ENCODE measurements at regions not wholly inside any gene's neighbourhood (a gene's known extent, or its start where the extent isn't known, plus 50 kb on each side); places are given as distances from the start of the nearest gene placed in this dataset.

DNA sequence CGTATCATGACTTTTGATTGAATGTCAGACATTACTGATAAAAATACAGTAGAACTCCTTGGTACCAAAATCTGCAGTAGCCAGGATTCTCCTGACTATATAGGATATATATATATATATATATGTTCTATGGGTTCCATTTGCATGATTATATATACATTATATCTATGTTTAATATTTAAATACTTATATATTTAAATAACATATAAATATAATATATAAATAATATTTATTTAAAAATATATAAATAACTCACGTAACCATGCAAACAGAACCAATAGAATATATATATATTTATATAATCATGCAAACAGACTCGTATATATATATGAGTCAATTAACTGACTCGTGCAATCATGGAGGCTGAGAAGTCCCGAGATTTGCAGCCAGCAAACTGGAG lies 278.8 kb upstream of the PLXNA2 start:
- Histone ChIP-seq H3K36me3 (ENCODE audit: control insufficient read depth in 2 of 3, insufficient read depth in 3 of 3, low read length in 3 of 3) (no peaks in the 10 kb centered on the region), H3K9ac (ENCODE audit: low read length in 3 of 3) (no peak overlapping the region), H3K9me3 (ENCODE audit: control insufficient read depth in 2 of 3, insufficient read depth in 1 of 3, low read length in 3 of 3) (no peaks in the 10 kb centered on the region), H3K4me1 (ENCODE audit: control insufficient read depth in 2 of 3, insufficient read depth in 2 of 3, low read depth in 1 of 3, low read length in 3 of 3) (no peaks in the 10 kb centered on the region), H3K27ac (ENCODE audit: low read depth in 2 of 2, low read length in 2 of 2) (no peak overlapping the region), H3K27me3 (ENCODE audit: control insufficient read depth, insufficient read depth, low read length) (no peaks in the 10 kb centered on the region), H3K4me3 (ENCODE audit: low read length in 3 of 3) (no peak overlapping the region)
- TF ChIP-seq, protein P1, sequence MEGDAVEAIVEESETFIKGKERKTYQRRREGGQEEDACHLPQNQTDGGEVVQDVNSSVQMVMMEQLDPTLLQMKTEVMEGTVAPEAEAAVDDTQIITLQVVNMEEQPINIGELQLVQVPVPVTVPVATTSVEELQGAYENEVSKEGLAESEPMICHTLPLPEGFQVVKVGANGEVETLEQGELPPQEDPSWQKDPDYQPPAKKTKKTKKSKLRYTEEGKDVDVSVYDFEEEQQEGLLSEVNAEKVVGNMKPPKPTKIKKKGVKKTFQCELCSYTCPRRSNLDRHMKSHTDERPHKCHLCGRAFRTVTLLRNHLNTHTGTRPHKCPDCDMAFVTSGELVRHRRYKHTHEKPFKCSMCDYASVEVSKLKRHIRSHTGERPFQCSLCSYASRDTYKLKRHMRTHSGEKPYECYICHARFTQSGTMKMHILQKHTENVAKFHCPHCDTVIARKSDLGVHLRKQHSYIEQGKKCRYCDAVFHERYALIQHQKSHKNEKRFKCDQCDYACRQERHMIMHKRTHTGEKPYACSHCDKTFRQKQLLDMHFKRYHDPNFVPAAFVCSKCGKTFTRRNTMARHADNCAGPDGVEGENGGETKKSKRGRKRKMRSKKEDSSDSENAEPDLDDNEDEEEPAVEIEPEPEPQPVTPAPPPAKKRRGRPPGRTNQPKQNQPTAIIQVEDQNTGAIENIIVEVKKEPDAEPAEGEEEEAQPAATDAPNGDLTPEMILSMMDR (IDR thresholded peaks at IDR 0.05; ENCODE audit: borderline replicate concordance, extremely low read depth, insufficient read depth) = no peak
- intact Hi-C loops (cut with DNase I) = no loop called here
- FAIRE-seq (no peak), DNase-seq (no peak)

DNA sequence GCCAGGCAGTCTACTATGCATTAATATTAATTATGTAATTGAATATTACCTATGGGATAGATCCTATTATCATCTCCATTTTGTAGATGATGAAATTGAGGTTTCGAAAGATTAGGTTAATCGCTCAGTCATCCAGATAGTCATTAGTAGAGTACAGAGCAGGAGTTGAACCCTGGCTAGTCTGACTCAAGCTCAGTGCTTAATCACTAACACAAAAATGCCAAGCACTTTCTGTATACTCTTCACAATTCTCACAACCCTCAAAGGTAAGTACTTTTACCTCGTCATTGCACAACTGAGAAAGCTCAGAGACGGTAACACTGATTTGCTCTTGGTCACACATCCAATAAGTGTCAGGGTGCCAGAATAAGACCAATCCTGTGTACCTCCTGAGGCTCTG lies 280.2 kb upstream of the PLXNA2 start:
- H3K27ac ChIP-seq (ENCODE audit: low read depth in 2 of 2, low read length in 2 of 2) = no peak overlapping the region
- H3K4me1 ChIP-seq (ENCODE audit: control insufficient read depth in 2 of 3, insufficient read depth in 2 of 3, low read depth in 1 of 3, low read length in 3 of 3) = peaks cover 0 to 2% (median 0%) of the 10 kb centered on the region in 3 donors
- no peak for DNase-seq
- H3K9me3 ChIP-seq (ENCODE audit: control insufficient read depth in 2 of 3, insufficient read depth in 1 of 3, low read length in 3 of 3) = no peaks in the 10 kb centered on the region
- FAIRE-seq = no peak
- no peak overlapping the region for H3K9ac ChIP-seq (ENCODE audit: low read length in 3 of 3)
- no peaks in the 10 kb centered on the region for H3K27me3 ChIP-seq (ENCODE audit: control insufficient read depth, insufficient read depth, low read length)
- no peaks in the 10 kb centered on the region for H3K36me3 ChIP-seq (ENCODE audit: control insufficient read depth in 2 of 3, insufficient read depth in 3 of 3, low read length in 3 of 3)
- intact Hi-C loops (cut with DNase I) = no loop called here
- no peak overlapping the region for H3K4me3 ChIP-seq (ENCODE audit: low read length in 3 of 3)
- TF ChIP-seq, protein P1 (IDR thresholded peaks at IDR 0.05; ENCODE audit: borderline replicate concordance, extremely low read depth, insufficient read depth) = no peak

DNA sequence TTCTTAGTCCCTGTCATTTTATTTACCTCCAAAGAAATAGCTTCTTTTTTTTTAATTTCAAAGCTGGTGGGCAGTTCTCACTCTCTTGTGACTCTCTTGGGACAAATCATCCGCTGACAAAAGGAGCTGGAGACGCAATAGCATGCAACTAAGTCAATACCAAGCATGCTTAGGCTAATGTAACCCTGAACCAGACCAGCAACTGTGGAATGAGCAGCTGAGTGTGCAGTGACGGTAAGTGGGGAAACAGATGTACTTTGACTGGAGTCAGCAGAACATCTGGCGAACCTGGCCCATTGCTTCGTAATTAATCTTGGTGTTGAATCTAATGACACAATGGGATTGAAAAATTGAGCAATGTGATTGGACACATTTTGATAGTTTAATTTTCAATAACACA lies 280.7 kb upstream of the PLXNA2 start:
- peaks cover 0 to 2% (median 0%) of the 10 kb centered on the region in 3 donors for H3K4me1 ChIP-seq (ENCODE audit: control insufficient read depth in 2 of 3, insufficient read depth in 2 of 3, low read depth in 1 of 3, low read length in 3 of 3)
- TF ChIP-seq, protein P1 (IDR thresholded peaks at IDR 0.05; ENCODE audit: borderline replicate concordance, extremely low read depth, insufficient read depth) = no peak
- no peaks in the 10 kb centered on the region for H3K36me3 ChIP-seq (ENCODE audit: control insufficient read depth in 2 of 3, insufficient read depth in 3 of 3, low read length in 3 of 3)
- H3K27me3 ChIP-seq (ENCODE audit: control insufficient read depth, insufficient read depth, low read length) = no peaks in the 10 kb centered on the region
- H3K4me3 ChIP-seq (ENCODE audit: low read length in 3 of 3) = no peak overlapping the region
- H3K27ac ChIP-seq (ENCODE audit: low read depth in 2 of 2, low read length in 2 of 2) = no peak overlapping the region
- FAIRE-seq (no peak), DNase-seq (no peak)
- no peaks in the 10 kb centered on the region for H3K9me3 ChIP-seq (ENCODE audit: control insufficient read depth in 2 of 3, insufficient read depth in 1 of 3, low read length in 3 of 3)
- intact Hi-C loops (cut with DNase I) = no loop called here
- no peak overlapping the region for H3K9ac ChIP-seq (ENCODE audit: low read length in 3 of 3)

- H3K4me3 ChIP-seq (ENCODE audit: low read length in 3 of 3) = no peak overlapping the region
- H3K9ac ChIP-seq (ENCODE audit: low read length in 3 of 3) = no peak overlapping the region
- intact Hi-C loops (cut with DNase I) = no loop called here
- no peak overlapping the region for H3K27ac ChIP-seq (ENCODE audit: low read depth in 2 of 2, low read length in 2 of 2)
- no peak for FAIRE-seq
- peaks cover 0 to 2% (median 0%) of the 10 kb centered on the region in 3 donors for H3K4me1 ChIP-seq (ENCODE audit: control insufficient read depth in 2 of 3, insufficient read depth in 2 of 3, low read depth in 1 of 3, low read length in 3 of 3)
- TF ChIP-seq, protein P1 (IDR thresholded peaks at IDR 0.05; ENCODE audit: borderline replicate concordance, extremely low read depth, insufficient read depth) = no peak
- no peak for DNase-seq
- H3K36me3 ChIP-seq (ENCODE audit: control insufficient read depth in 2 of 3, insufficient read depth in 3 of 3, low read length in 3 of 3) = no peaks in the 10 kb centered on the region
- H3K27me3 ChIP-seq (ENCODE audit: control insufficient read depth, insufficient read depth, low read length) = no peaks in the 10 kb centered on the region
- H3K9me3 ChIP-seq (ENCODE audit: control insufficient read depth in 2 of 3, insufficient read depth in 1 of 3, low read length in 3 of 3) = no peaks in the 10 kb centered on the region
Measured at GRCh38 chr1:208525417-208525816, 281.2 kb upstream of the PLXNA2 start.
